Stomach (tissue), 8 donors: ENCODE measurements at regions not wholly inside any gene's neighbourhood (a gene's known extent, or its start where the extent isn't known, plus 50 kb on each side); places are given as distances from the start of the nearest gene placed in this dataset.

Experiments
- DNase-seq, 2 donors: peaks; one replicate each; pipeline versions ENCODE4 v3.0.0 to v3.0.0-alpha.2; 2013 to 2019
- H3K27ac ChIP-seq, 5 donors: fragments of 200-600 bp in 4 of 5; sonication (generic) in 4 of 5; one replicate each; pipeline ENCODE4 v1.5.1; 2013 to 2019; ENCODE audit warnings: mild to moderate bottlenecking in 1 of 5, moderate library complexity in 1 of 5
- H3K27me3 ChIP-seq, 3 donors: fragments of 200-600 bp; sonication (generic); one replicate each; pipeline ENCODE4 v1.5.1; 2017 to 2019; ENCODE audit warnings: mixed run types in 1 of 3
- H3K36me3 ChIP-seq, 4 donors: fragments of 200-600 bp; sonication (generic); 1 replicate in 3 of 4; 2 replicates in 1 of 4; pipeline ENCODE4 v1.5.1; 2016 to 2019
- H3K4me1 ChIP-seq, 4 donors: fragments of 200-600 bp; sonication (generic); one replicate each; pipeline ENCODE4 v1.5.1; 2016 to 2019
- H3K4me3 ChIP-seq, 4 donors: fragments of 200-600 bp; sonication (generic) in 3 of 4; one replicate each; pipeline ENCODE4 v1.5.1; 2016 to 2019; ENCODE audit warnings: mild to moderate bottlenecking in 1 of 4
- H3K9me3 ChIP-seq, 4 donors: fragments of 200-600 bp; sonication (generic); one replicate each; pipeline ENCODE4 v1.5.1; 2016 to 2019
- CTCF ChIP-seq, 7 experiments: fragments of 450-650 bp in 4 of 7; fragments of 200-600 bp in 3 of 7; sonication (generic) in 3 of 7; IDR thresholded peaks; one replicate each; pipeline ENCODE4 v1.5.1; 2016 to 2019; ENCODE audit warnings: antibody characterized with exemption in 7 of 7, control low read depth in 2 of 7, mild to moderate bottlenecking in 1 of 7
- EP300 ChIP-seq: sonication (generic); formaldehyde crosslinking; IDR thresholded peaks from one replicate; pipeline ENCODE4 v1.6.1; 2017; ENCODE audit warnings: antibody characterized with exemption
- POLR2A ChIP-seq, 4 donors: fragments of 450-650 bp; IDR thresholded peaks; one replicate each; pipeline ENCODE4 v1.6.1; 2016; ENCODE audit warnings: antibody characterized with exemption in 4 of 4, control low read depth in 2 of 4, mild to moderate bottlenecking in 1 of 4, moderate library complexity in 1 of 4
- POLR2AphosphoS5 ChIP-seq, 3 donors: sonication (generic); formaldehyde crosslinking; IDR thresholded peaks; one replicate each; pipeline ENCODE4 v1.6.1; 2016; ENCODE audit warnings: antibody characterized with exemption in 3 of 3
- WGBS, 5 donors: extraction: QIAGEN DNeasy Blood & Tissue Kit in 3 of 5; methylation state at CpG; one replicate each; pipeline versions ENCODE4 v1.1.5 to v1.1.7; 2013 to 2018; 5-methylcytosine and 5-hydroxymethylcytosine counted together
- intact Hi-C: fragments of 100-400 bp; cut with DNase I; formaldehyde crosslinking; loops from one replicate; pipeline ENCODE4 v1.15.1; 2023; ENCODE audit warnings: low total_unique reads
- donor health status: healthy with polysubstance abuse.
- donor health status: Bipolar disorder and iron deficiency.
- donor health status: healthy.

DNA sequence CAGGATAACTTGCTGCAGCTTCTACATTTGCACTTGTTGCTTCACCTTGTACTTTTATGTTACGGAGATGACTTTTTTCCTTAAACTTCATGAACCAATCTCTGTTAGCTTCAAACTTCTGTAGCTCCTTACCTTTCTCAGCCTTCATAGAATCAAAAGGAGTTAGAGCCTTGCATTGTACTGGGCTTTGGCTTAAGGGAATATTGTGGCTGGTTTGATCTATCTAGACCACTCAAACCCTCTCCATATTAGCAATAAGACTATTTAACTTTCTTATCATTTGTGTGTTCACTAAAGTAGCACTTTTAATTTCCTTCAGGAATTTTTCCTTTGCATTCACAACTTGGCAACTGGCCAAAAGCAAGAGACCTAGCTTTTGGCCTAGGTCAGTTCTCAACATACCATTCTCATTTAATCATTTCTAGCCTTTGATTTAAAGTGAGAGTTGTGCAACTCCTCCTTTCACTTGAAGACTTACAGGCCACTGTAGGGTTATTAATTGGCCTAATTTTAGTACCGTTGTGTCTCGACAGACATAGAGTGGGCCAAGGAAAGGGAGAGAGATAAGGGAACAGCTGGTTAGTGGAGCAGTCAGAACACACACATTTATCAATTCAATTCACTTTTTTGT is 63.7 kb downstream of the SHOC1 start:
- WGBS, 5 donors, result 51 to 70% (median 58%) methylated on average over 3 of the region's 3 CpGs
- no peak for TF ChIP-seq CTCF (IDR thresholded peaks at IDR 0.05)
- TF ChIP-seq EP300, result no peak
- TF ChIP-seq POLR2AphosphoS5 (IDR thresholded peaks at IDR 0.05), result no peak
- no peak for TF ChIP-seq POLR2A (IDR thresholded peaks at IDR 0.05)
- intact Hi-C loops, result no loop called here
- Histone ChIP-seq H3K4me3 (no peak overlapping the region), H3K36me3 (peaks cover 0 to 14% (median 0%) of the 10 kb centered on the region in 4 donors), H3K9me3 (peaks cover 0 to 13% (median 2%) of the 10 kb centered on the region in 4 donors), H3K27ac (peak overlapping the region in 1 of 5 donors; percentile 23), H3K27me3 (no peaks in the 10 kb centered on the region), H3K4me1 (peaks cover 0 to 10% (median 0%) of the 10 kb centered on the region in 4 donors)
- peak in 1 of 2 donors; percentile 46 for DNase-seq

DNA sequence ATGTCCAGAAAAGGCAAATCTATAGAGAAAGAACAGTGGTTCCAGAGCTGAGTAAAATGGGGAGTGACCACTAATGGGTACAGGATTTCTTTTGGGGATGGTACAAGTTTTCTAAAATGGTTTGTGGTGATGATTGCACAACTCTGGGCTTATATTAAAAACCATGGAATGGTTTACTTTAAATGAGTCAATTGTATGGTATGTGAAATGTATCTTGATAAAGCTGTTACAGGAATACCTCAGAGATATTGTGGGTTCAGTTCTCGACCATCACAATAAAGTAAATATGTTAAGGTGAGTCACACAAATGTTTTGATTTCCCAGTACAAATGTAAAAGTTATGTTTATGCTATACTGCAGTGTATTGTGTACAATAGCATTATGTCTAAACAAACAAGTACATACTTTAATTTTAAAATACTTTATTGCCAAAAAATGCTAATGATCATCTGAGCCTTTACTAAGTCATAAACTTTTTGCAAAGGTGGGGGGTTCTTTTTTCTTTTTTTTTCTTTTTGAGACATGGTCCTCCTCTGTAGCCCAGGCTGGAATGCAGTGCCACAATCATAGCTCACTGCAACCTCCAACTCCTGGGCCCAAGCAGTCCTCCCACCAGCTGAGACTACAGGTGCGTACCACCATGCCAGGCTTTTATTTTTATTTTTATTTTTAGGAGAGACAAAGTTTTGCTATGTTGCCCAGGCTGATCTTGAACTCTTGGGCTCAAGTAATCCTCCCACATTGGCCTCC is 65.9 kb downstream of the SHOC1 start:
- Histone ChIP-seq H3K27me3 (no peaks in the 10 kb centered on the region), H3K4me3 (no peak overlapping the region), H3K36me3 (peaks cover 0 to 14% (median 0%) of the 10 kb centered on the region in 4 donors), H3K9me3 (peaks cover 0 to 13% (median 2%) of the 10 kb centered on the region in 4 donors), H3K27ac (peak overlapping the region in 1 of 5 donors; percentile 16), H3K4me1 (peaks cover 0 to 10% (median 0%) of the 10 kb centered on the region in 4 donors)
- intact Hi-C loops, result no loop called here
- peak in 1 of 2 donors; percentile 7 for DNase-seq
- TF ChIP-seq POLR2AphosphoS5 (IDR thresholded peaks at IDR 0.05), result peak in 1 of 3 donors; percentile 18
- TF ChIP-seq CTCF (IDR thresholded peaks at IDR 0.05), result no peak
- 61 to 73% (median 67%) methylated on average over 2 of the region's 2 CpGs for WGBS, 5 donors

- TF ChIP-seq CTCF (IDR thresholded peaks at IDR 0.05), result no peak
- no peak for TF ChIP-seq POLR2A (IDR thresholded peaks at IDR 0.05)
- no peak for TF ChIP-seq EP300
- TF ChIP-seq POLR2AphosphoS5 (IDR thresholded peaks at IDR 0.05), result no peak
- Histone ChIP-seq H3K4me1 (peaks cover 0 to 10% (median 0%) of the 10 kb centered on the region in 4 donors), H3K27me3 (no peaks in the 10 kb centered on the region), H3K36me3 (peaks cover 0 to 14% (median 0%) of the 10 kb centered on the region in 4 donors), H3K4me3 (no peak overlapping the region), H3K27ac (no peak overlapping the region), H3K9me3 (peaks cover 0 to 13% (median 2%) of the 10 kb centered on the region in 4 donors)
- DNase-seq, result no peak
- intact Hi-C loops, result no loop called here
Measured at GRCh38 chr9:111728143-111728542, 66.6 kb downstream of the SHOC1 start.

DNA sequence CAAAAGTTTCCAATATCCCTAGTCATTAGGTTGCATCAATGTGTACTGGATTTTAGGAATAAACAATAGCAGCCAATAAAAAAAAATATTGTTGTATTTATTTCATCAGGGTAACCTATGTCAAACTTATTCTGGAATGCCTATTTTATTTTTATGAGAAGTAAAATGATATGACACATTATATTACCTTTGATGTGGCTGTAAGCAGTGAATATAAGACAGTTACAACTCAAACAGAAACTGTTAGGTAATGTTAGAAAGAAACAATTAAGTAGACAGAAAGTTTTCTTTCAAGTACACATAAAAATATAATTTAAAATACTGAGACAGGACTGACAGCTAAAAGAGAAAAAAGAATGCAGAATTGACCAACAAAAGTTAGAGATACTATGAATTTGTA is 65.5 kb downstream of the GNG10 start:
- no peak overlapping the region for H3K4me3 ChIP-seq

More for the DNA sequence above, 65.5 kb downstream of the GNG10 start:
- TF ChIP-seq CTCF (IDR thresholded peaks at IDR 0.05), result no peak
- no peak for TF ChIP-seq EP300
- no peak for TF ChIP-seq POLR2AphosphoS5 (IDR thresholded peaks at IDR 0.05)
- no peak for TF ChIP-seq POLR2A (IDR thresholded peaks at IDR 0.05)
- intact Hi-C loops, result no loop called here
- Histone ChIP-seq H3K9me3 (peaks cover 0 to 13% (median 2%) of the 10 kb centered on the region in 4 donors), H3K36me3 (peaks cover 0 to 14% (median 0%) of the 10 kb centered on the region in 4 donors), H3K27me3 (no peaks in the 10 kb centered on the region), H3K27ac (no peak overlapping the region), H3K4me1 (peaks cover 0 to 10% (median 0%) of the 10 kb centered on the region in 4 donors)
- DNase-seq, result no peak
